Panc1 (cell line): ENCODE measurements at regions not wholly inside any gene's neighbourhood (a gene's known extent, or its start where the extent isn't known, plus 50 kb on each side); places are given as distances from the start of the nearest gene placed in this dataset.

ENCODE experiments used
- CTCF ChIP-seq: fragments of 450-650 bp; IDR thresholded peaks from 2 replicates; pipeline ENCODE4 v1.5.1; 2017; ENCODE audit warnings: mild to moderate bottlenecking
- POLR2AphosphoS5 ChIP-seq: IDR thresholded peaks from 2 replicates; pipeline ENCODE4 v1.6.1; 2012; ENCODE audit warnings: mild to moderate bottlenecking, low read depth, low read length, moderate library complexity
- SIN3A ChIP-seq: IDR thresholded peaks from 2 replicates; pipeline ENCODE4 v1.6.1; 2012; ENCODE audit warnings: low read depth, mild to moderate bottlenecking, low read length, moderate library complexity, borderline replicate concordance; ENCODE audit not compliant: insufficient read depth
- TCF7L2 ChIP-seq: IDR thresholded peaks from 2 replicates; pipeline ENCODE4 v1.6.1; 2011; ENCODE audit warnings: mild to moderate bottlenecking, low read depth, low read length, inconsistent platforms

DNA sequence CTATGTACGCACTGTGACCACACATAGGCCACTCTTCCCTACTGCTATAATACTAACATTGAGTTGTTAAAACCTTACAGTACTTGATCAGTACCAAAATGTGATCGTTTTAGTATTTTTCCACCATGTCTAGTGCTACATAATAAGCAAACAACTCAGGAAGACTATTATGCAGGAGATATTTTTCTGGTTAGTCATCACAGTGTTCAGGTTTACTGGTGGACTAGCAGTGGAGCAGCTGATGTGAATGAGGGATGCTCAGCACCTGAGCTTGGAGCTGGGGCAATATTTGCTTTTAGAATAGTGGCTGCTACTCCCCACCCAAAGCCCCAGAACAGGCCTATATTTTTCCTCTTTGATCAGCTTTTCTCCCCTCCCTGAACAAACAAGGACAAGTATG, 513.1 kb downstream of the KCNH5 start:
- no peak for TF ChIP-seq POLR2AphosphoS5
- TF ChIP-seq CTCF, result no peak
- TF ChIP-seq SIN3A, result no peak
- no peak for TF ChIP-seq TCF7L2
